Natural killer cell (primary cell): ENCODE measurements at regions not wholly inside any gene's neighbourhood (a gene's known extent, or its start where the extent isn't known, plus 50 kb on each side); places are given as distances from the start of the nearest gene placed in this dataset.

Experiments used
- ATAC-seq, 3 donors: fragments of 150-1000 bp in 2 of 3; fragments of 200-7000 bp in 1 of 3; cut with Tn5 transposase; 1 replicate in 1 of 3; 2 replicates in 2 of 3; pipeline ENCODE4 v1.10.0; 2021; ENCODE audit warnings: mild to moderate bottlenecking in 2 of 3, moderate library complexity in 2 of 3
- DNase-seq, 2 donors: peaks; one replicate each; pipeline versions ENCODE4 v3.0.0 to v3.0.0-alpha.2; 2013 to 2021; ENCODE audit warnings: mixed read lengths in 1 of 2
- H3K27ac ChIP-seq: one replicate; pipeline ENCODE4 v1.5.1; 2013; ENCODE audit warnings: mild to moderate bottlenecking, low read length
- H3K27me3 ChIP-seq: one replicate; pipeline ENCODE4 v1.6.1; 2013; ENCODE audit warnings: low read length; ENCODE audit not compliant: control insufficient read depth, insufficient read depth
- H3K36me3 ChIP-seq: one replicate; pipeline ENCODE4 v1.6.1; 2013; ENCODE audit warnings: low read length; ENCODE audit not compliant: control insufficient read depth, insufficient read depth
- H3K4me1 ChIP-seq: one replicate; pipeline ENCODE4 v1.6.1; 2013; ENCODE audit warnings: low read length; ENCODE audit not compliant: control insufficient read depth, insufficient read depth
- H3K4me3 ChIP-seq: one replicate; pipeline ENCODE4 v1.5.1; 2013; ENCODE audit warnings: low read length
- H3K9me3 ChIP-seq: one replicate; pipeline ENCODE4 v1.6.1; 2013; ENCODE audit warnings: low read length; ENCODE audit not compliant: control insufficient read depth, insufficient read depth
- H3K27ac Mint-ChIP-seq, 2 donors: one replicate each; pipeline ENCODE4 v1.8.0; 2022; ENCODE audit warnings: mild to moderate bottlenecking in 2 of 2, mixed read lengths in 2 of 2, moderate library complexity in 1 of 2
- H3K27me3 Mint-ChIP-seq, 2 donors: one replicate each; pipeline ENCODE4 v1.8.0; 2022; ENCODE audit warnings: low read depth in 2 of 2, mixed read lengths in 2 of 2
- H3K36me3 Mint-ChIP-seq: one replicate; pipeline ENCODE4 v1.8.0; 2022; ENCODE audit warnings: mixed read lengths
- H3K4me1 Mint-ChIP-seq, 2 donors: one replicate each; pipeline ENCODE4 v1.8.0; 2022; ENCODE audit warnings: mixed read lengths in 2 of 2
- H3K4me3 Mint-ChIP-seq: one replicate; pipeline ENCODE4 v1.8.0; 2022; ENCODE audit warnings: mild to moderate bottlenecking, moderate library complexity, mixed read lengths
- H3K9me3 Mint-ChIP-seq, 2 donors: one replicate each; pipeline ENCODE4 v1.8.0; 2022; ENCODE audit warnings: mixed read lengths in 2 of 2
- WGBS: methylation state at CpG from one replicate; pipeline ENCODE4 v1.1.7; 2013; ENCODE audit warnings: missing lambda C conversion rate; ENCODE audit not compliant: insufficient coverage; 5-methylcytosine and 5-hydroxymethylcytosine counted together
- intact Hi-C: fragments of 100-400 bp; cut with micrococcal nuclease; formaldehyde crosslinking; loops from one replicate; pipeline ENCODE4 v1.14.2; 2022
- TF ChIP-seq, protein P1 (sequence below): fragments of 200-600 bp; IDR thresholded peaks from one replicate; pipeline ENCODE4 v1.8.0; 2022; ENCODE audit warnings: antibody characterized with exemption

DNA sequence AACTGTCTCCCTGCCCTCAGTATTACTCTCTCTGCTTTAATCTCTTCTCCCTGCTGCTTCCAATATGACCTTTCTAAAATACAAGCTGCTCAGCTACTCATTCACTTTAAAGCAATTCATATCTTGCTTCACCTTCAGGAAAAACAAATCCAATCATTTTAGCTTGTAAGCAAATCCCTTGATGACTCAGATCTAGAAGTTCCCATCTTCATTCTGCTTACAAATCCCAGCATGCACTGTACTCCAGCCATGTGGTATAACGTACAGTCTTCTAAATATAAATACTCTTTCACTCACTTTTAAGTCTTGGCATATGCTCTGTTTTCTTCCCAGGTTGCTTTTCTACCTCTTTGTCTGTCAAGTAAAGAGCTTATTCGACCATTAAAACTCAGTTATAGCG, 1009.1 kb upstream of the SEMA6D start:
- Mint-ChIP-seq H3K4me3 (no peak overlapping the region), H3K9me3 (peaks cover 10 to 31% of the 10 kb centered on the region in 2 donors), H3K27me3 (no peaks in the 10 kb centered on the region), H3K4me1 (no peaks in the 10 kb centered on the region), H3K36me3 (no peaks in the 10 kb centered on the region), H3K27ac (no peak overlapping the region)
- Histone ChIP-seq H3K4me3 (no peak overlapping the region), H3K27me3 (no peaks in the 10 kb centered on the region), H3K27ac (no peak overlapping the region), H3K36me3 (no peaks in the 10 kb centered on the region), H3K9me3 (no peaks in the 10 kb centered on the region), H3K4me1 (no peaks in the 10 kb centered on the region)
- TF ChIP-seq, protein P1, sequence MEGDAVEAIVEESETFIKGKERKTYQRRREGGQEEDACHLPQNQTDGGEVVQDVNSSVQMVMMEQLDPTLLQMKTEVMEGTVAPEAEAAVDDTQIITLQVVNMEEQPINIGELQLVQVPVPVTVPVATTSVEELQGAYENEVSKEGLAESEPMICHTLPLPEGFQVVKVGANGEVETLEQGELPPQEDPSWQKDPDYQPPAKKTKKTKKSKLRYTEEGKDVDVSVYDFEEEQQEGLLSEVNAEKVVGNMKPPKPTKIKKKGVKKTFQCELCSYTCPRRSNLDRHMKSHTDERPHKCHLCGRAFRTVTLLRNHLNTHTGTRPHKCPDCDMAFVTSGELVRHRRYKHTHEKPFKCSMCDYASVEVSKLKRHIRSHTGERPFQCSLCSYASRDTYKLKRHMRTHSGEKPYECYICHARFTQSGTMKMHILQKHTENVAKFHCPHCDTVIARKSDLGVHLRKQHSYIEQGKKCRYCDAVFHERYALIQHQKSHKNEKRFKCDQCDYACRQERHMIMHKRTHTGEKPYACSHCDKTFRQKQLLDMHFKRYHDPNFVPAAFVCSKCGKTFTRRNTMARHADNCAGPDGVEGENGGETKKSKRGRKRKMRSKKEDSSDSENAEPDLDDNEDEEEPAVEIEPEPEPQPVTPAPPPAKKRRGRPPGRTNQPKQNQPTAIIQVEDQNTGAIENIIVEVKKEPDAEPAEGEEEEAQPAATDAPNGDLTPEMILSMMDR, result no peak
- WGBS, result 73% methylated on average over 3 of the region's 3 CpGs
- no peak for ATAC-seq
- intact Hi-C loops, result no loop called here
- no peak for DNase-seq

- Mint-ChIP-seq H3K27me3 (no peaks in the 10 kb centered on the region), H3K36me3 (no peaks in the 10 kb centered on the region), H3K9me3 (peaks cover 9 to 37% of the 10 kb centered on the region in 2 donors), H3K4me3 (no peak overlapping the region), H3K27ac (no peak overlapping the region), H3K4me1 (no peaks in the 10 kb centered on the region)
- Histone ChIP-seq H3K27me3 (no peaks in the 10 kb centered on the region), H3K9me3 (no peaks in the 10 kb centered on the region), H3K27ac (no peak overlapping the region), H3K4me3 (no peak overlapping the region), H3K36me3 (no peaks in the 10 kb centered on the region), H3K4me1 (no peaks in the 10 kb centered on the region)
- ATAC-seq, result no peak
- intact Hi-C loops, result no loop called here
- TF ChIP-seq, protein P1, result no peak
- no peak for DNase-seq
These were observed 1007.7 kb upstream of the SEMA6D start for GRCh38 chr15:46709460-46710083.

GRCh38 chr15:46710401-46710960, 1006.8 kb upstream of the SEMA6D start:
- DNase-seq (no peak), ATAC-seq (no peak)
- Mint-ChIP-seq H3K4me1 (no peaks in the 10 kb centered on the region), H3K27ac (no peak overlapping the region), H3K27me3 (no peaks in the 10 kb centered on the region), H3K36me3 (no peaks in the 10 kb centered on the region), H3K9me3 (peaks cover 7 to 35% of the 10 kb centered on the region in 2 donors), H3K4me3 (no peak overlapping the region)
- Histone ChIP-seq H3K27me3 (no peaks in the 10 kb centered on the region), H3K4me3 (no peak overlapping the region), H3K4me1 (no peaks in the 10 kb centered on the region), H3K36me3 (no peaks in the 10 kb centered on the region), H3K9me3 (no peaks in the 10 kb centered on the region), H3K27ac (no peak overlapping the region)
- WGBS, result 74% methylated on average over 6 of the region's 6 CpGs
- intact Hi-C loops, result no loop called here
- TF ChIP-seq, protein P1, result no peak

DNA sequence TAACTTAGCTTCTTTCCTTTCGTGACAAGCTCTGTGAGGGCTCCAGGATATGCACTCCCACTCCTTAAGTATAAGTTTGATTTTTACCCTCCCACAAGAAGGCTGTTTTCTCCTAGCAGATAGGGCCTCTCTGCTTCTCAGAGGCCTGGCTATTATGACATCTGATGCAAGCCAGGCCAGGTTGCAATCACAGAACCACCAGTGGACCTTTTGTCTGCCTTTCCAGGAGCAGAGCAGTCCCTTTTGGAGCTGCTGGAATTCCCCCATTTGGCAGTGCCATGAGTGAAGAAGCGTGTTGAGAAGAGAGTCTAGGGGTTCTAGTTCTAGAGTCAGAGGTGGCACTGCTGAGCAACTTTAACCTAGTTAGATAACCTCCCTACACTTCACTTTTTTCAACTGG, 1004.3 kb upstream of the SEMA6D start:
- Histone ChIP-seq H3K9me3 (no peaks in the 10 kb centered on the region), H3K4me1 (no peaks in the 10 kb centered on the region), H3K36me3 (no peaks in the 10 kb centered on the region), H3K27me3 (no peaks in the 10 kb centered on the region), H3K27ac (no peak overlapping the region), H3K4me3 (no peak overlapping the region)
- H3K4me3 Mint-ChIP-seq, result no peak overlapping the region
- intact Hi-C loops, result no loop called here
- TF ChIP-seq, protein P1, result no peak
- ATAC-seq, result no peak
- H3K27ac Mint-ChIP-seq, result no peak overlapping the region
- H3K27me3 Mint-ChIP-seq, result no peaks in the 10 kb centered on the region
- H3K36me3 Mint-ChIP-seq, result no peaks in the 10 kb centered on the region
- DNase-seq, result no peak
- no peaks in the 10 kb centered on the region for H3K4me1 Mint-ChIP-seq
- 63% methylated on average over 2 of the region's 2 CpGs for WGBS
- peaks cover 6 to 23% of the 10 kb centered on the region in 2 donors for H3K9me3 Mint-ChIP-seq
